Skin epidermis (tissue), 12 donors: ENCODE measurements at regions not wholly inside any gene's neighbourhood (a gene's known extent, or its start where the extent isn't known, plus 50 kb on each side); places are given as distances from the start of the nearest gene placed in this dataset.

Experiments
- H3K27ac ChIP-seq, 21 experiments: fragments of 200-600 bp; sonication (generic) in 11 of 21; one replicate each; pipeline ENCODE4 v1.5.0; 2020; ENCODE audit warnings: mild to moderate bottlenecking in 3 of 21, inconsistent platforms in 2 of 21, moderate library complexity in 2 of 21
- H3K4me3 ChIP-seq, 7 experiments: fragments of 200-600 bp; sonication (generic) in 2 of 7; one replicate each; pipeline ENCODE4 v1.5.0; 2020; ENCODE audit warnings: inconsistent platforms in 2 of 7, mild to moderate bottlenecking in 2 of 7, moderate library complexity in 1 of 7

DNA sequence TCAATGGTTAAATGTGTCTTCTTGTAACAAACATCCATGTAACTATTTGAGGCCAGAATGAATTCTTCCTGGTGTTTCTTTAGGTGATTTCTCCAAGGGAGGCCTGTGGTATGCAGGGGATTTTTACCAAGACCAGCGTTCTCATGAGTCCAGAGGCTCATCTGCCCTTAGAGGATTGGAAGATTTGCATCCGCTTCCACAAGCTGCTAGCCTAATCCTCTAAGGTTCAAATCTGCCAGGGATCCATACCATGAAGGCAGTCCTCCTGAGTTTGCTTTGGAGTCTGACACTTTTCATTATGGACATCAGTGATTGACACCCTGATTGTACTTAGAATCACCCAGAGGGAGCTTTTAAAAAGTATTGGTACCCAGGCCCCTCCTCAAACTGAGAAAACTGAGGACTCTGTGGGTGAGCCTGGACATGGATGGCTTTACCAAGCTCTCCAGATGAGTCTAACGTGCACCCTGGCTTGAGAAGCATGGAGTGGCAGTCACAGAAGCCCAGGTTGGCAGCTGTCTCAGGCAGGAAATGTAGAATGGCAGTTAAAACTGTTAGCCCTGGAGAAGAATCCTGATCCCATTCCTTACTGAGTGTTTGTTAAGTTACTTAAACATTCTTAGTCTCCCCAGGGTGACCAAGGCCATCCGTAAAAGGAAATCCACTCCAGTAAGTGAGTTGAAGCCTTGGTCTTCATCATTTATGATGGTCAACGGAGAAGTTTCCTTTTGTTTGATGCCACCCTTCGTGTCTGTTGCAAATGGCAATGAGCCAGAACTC, 95.3 kb upstream of the RMDN2 start:
- H3K27ac ChIP-seq = peak overlapping the region in 11 of 21 experiments; percentile 8 to 81 (median 46)
- H3K4me3 ChIP-seq = no peak overlapping the region

DNA sequence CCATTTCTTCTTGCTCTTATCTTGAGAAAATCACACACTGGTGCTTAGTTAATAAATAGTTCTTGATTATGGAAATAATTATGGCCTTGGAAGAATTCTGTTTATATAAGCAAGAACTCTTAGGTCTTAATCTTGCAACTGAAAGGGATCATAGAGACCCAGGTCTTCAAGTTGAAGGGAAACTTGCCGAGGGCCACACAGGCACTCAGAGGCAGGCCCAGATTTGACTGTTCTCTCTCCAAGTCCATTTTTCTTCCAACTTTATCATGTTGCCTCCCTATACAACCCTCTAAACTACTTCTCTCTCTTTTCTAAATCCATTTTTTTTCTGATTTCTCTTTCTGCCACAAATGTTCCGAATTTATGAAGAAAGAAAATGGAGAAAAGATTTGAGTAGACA, 94.5 kb upstream of the RMDN2 start:
- Histone ChIP-seq H3K27ac (no peak overlapping the region), H3K4me3 (no peak overlapping the region)

DNA sequence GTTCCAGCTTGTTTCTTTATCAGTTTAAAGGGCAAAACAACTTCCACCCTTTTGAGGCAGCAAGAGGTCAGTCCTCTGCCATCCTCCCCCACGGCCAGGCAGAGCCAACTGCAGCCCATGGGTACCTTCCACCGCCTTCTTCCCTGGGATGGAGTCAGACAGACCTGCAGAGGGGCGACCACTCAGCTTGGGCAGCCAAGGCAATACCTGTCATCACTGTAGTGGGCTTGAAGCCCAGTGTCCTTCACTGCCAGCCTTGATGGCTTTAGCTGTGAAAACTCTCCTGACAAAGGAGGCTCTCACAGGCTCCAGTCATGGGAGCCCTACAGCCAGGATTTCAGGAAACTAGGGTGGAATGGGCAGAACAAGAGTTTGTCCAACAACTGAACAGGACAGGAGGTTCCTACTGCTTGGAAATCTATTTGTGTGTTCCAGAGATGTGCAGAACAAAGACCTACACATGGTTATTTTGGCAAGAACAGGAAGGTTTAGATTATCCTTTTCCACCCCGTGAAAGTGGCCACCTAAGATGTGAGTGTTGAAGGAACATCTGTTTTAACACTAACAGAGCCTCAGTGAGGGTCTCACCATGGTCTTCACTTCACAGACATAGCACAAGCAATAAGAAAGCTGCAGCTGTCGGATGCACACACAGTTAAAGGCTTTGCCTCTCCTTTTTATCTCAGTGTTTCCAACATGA, 93.9 kb upstream of the RMDN2 start:
- Histone ChIP-seq H3K27ac (no peak overlapping the region), H3K4me3 (no peak overlapping the region)

DNA sequence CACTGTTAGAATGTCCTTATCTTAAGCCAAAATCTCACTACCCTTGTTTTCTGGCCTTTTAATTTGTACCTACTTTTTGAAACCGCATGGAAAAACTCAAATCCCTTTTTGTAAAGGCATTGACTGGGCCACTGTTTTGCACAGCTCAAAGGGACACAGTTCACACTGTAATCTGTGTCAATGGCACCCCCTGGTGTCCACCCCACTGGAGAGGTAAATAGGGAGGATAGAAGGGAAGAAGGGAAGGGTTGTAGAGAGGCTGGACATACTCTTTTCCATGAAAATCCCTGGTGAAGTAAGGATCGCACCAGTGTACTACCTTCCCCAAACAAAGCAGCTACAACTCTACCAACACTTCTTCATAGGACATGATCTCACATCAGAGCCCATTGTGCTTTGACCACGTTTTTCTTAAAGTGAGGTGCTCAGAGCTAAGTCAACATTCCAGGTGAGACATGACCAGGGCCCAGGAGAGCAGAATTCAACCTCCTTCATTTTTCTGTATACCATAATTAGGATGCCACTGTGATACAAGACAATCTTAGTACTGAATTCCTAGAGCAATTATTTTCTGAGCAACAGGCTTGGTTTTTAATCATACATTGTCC, 92.4 kb upstream of the RMDN2 start:
- H3K27ac ChIP-seq = peak overlapping the region in 1 of 21 experiments; percentile 3

DNA sequence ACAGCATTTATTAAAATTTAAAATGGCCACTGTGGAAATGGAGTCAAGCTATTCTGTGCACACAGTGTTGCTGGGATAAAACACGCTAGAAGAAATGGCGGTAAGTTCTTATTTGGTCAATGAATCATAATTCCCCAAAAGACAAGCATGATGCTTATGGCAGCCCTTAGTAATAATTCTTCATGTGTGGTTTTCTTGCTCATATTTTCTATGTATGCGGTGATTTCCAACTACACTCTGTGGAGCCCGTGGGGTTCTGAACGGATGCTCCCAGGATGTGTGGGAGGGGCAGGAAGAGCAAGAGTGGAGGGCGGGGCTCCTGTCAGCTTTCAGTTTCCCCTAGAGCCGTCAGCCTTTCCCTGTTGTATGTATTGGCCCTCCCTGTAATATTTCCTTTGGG, 91.7 kb upstream of the RMDN2 start:
- no peak overlapping the region for H3K4me3 ChIP-seq
- H3K27ac ChIP-seq = peak overlapping the region in 2 of 21 experiments; percentile 1 to 3

More for the DNA sequence above, 92.4 kb upstream of the RMDN2 start:
- H3K4me3 ChIP-seq = no peak overlapping the region

DNA sequence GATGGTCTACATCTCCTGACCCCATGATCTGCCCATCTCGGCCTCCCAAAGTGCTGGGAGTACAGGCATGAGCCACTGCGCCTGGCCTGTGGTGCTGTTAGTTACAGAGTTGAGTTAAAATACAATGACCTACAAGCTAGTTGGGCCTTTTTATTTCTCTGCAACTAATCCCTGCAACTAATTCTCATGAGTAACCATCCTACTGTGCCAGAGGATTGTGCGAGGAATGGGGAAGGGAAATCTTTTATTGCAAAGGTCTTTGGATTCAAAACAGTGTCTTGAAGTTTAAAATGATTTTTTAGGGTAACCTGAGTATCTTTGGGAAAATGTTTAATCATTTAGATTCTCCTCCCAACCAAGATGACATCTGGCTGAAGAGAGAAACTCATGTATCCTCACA, 88.8 kb upstream of the RMDN2 start:
- Histone ChIP-seq H3K4me3 (no peak overlapping the region), H3K27ac (no peak overlapping the region)

DNA sequence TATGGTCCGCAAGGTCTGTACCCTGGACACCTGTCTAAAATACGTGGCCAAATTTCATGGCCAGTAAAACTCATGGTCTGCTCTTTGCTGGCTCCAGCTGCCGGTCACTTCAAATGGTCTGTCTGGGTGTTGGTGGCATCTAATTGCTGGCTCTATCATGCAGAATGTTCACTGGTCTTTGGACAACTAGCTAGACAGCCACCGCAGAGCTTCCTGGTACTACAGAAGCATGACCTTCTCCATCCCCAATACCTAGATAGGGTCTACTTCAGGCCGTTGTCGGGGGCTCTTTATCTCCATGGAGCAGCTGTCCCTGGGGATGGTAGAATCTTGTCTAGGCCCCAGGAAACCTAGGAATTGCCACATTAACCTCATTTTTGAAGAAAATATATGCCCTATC, 88.4 kb upstream of the RMDN2 start:
- no peak overlapping the region for H3K4me3 ChIP-seq
- H3K27ac ChIP-seq = no peak overlapping the region

DNA sequence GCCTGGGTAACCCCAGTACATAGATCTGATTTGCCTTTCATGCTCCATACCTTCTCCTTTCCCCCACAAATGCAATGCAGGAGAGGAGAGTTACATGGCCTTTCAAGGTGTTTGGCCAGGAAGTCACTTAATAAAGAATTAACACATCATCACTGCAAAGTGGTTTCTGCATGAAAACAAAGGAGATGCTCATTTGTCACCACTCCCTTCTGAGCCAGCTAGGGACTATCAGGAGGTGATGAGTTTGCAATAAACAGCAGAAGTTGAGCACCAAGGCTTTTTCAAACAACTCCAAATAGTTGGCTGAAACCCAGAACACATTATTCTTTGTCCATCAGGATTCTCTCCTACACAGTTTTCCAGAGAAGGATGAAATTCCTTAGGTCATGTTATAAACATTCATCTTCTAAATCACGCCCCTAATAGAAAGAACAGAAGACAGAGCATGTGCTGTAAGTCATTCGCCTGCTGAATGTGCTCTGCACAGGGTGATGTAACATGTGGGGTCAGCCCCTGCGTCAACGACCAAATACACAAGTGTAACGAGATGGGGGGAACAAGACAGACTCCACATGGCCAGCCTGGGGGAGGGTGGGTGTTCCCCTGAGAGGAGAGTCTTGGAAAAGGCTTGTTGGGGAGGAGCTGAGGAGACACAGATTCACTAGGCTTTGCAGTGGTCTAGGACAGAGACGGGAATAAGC, 87.3 kb upstream of the RMDN2 start:
- Histone ChIP-seq H3K27ac (no peak overlapping the region), H3K4me3 (no peak overlapping the region)

DNA sequence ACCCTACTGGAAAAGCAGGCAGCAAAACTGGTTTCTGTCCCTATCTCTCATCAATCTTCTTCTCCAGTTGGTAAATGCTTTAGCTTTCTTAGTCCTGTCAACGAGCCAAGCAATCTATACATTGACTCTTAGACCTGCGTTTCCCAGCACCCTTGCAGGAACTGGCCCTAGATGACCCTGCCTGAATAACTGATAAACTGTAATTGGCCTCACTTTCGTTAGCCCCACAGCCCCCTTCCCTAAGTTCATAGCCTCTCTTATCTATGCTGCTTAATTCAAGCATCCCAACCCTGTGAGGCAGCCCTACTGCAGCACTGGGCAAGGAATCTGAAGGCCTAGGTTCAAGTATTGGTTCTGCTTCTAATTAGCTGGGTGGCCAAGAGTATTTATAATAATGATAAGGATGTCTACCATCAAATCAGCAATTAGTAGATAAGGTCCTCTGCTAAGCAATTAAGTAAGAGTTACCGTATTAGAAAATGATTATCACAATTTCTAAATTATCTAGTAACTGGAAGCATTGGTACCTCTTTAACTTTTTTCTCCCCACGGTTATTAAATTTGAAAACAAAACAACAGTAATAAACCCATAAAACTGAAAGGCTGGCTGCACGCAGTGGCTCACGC, 86.4 kb upstream of the RMDN2 start:
- Histone ChIP-seq H3K4me3 (no peak overlapping the region), H3K27ac (no peak overlapping the region)

DNA sequence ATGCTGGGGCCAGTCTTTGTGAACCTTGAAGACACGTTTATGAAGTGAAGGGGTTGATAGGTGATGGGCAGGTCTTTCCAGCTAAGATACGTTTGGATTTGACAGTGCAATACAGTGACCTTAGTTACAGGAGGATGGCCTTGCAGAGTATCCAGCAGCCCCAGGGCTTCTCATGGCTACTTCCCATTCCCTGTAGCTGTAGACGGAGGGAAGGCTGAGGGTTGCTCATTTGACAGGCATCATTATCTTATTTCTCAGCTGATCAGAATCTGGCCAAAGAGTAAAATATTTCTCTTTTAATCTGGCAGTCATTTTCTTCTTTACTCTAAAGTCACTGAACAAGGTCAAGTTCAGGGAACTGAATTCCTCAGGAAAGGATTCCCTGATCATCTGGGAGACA, 85.1 kb upstream of the RMDN2 start:
- no peak overlapping the region for H3K27ac ChIP-seq

DNA sequence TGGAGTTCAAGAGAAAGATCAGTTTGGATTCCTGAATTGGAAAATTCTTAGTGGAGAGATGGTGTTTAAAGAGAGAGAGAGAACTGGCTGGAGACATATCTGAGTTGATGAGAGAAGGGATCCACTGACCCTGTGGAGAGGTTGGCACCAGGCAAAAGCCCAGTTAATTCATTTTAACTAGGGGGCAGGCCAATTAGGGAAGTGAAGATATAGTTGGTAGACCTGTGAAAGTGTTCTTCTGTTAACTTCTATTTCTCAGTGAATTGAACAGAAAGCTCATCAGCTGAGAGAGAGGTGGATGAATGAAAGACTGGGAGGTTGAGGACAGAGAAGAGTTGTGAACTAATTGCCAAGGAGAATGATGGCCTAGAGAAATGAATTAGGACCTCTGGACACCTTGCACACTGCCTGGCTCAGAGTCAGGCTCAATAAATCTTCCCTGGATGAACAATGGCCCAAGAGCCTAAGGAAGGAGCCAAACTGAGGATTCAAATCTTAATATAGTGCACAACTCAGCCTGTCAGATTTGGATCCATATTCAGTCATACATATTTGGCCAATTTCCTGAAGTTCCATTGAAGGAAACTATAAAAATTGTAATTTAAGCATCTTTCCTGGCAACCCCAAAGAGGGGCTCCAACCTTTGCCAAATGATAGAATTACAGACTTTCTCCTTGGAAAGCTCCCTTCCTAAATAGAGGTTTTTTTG, 82.2 kb upstream of the RMDN2 start:
- no peak overlapping the region for H3K4me3 ChIP-seq

More for the DNA sequence above, 85.1 kb upstream of the RMDN2 start:
- no peak overlapping the region for H3K4me3 ChIP-seq

DNA sequence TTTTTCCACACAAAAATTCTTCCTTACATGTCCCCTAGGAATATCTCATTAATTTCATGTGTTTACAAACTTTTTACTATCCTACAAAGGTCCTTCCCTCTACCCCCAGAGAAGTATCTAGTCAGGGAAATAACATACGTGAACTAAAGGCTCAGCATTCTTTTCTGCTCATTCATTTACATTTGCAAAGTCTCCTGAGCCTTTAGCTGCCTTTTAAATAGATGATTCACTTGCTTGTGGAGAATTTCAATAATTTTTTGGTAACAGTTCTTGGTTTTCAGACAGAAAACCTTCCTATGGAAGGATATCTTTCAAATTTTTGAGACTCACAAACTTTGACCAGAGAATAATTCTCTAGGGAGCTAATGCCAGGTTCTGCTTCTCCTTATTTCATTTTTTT, 81.5 kb upstream of the RMDN2 start:
- no peak overlapping the region for H3K27ac ChIP-seq
- H3K4me3 ChIP-seq = no peak overlapping the region

More for the DNA sequence above, 82.2 kb upstream of the RMDN2 start:
- H3K27ac ChIP-seq = no peak overlapping the region

DNA sequence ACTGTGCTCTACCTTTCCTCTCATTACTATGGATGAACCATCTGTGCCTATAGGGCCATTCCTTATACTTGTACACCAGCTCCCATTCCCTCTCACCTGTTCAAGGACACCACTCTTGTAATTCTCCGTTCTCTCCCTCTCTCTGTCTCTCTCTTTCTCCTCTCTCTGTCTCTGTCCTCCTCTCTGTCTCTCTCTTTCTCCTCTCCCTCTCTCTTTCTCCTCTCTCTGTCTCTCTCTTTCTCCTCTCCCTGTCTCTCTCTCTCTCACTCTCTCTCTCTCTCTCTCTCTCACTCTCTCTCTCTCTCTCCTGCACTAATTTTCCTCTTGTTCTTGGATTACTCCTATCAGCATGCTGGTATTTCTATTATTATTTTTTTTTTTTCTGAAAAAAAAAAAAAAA, 78.9 kb upstream of the RMDN2 start:
- no peak overlapping the region for H3K4me3 ChIP-seq

DNA sequence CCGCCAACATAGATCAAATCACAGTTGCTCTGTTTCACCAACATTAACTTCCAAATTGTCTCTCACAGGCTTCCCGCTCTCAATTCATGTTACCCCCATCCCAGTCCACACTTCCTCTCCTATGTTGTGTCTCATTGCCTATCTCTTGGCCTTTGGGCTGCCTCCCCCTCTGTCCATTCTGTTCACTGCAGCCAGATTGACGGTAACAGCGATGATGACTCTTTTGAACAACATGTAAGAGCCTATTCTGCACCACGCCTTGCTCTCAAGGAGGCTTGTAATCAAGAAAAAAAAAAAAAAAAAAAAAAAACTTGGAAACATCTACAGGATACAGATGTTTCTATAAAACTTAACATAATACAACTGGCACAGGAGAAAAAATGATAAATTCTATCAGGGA, 77.3 kb upstream of the RMDN2 start:
- H3K4me3 ChIP-seq = no peak overlapping the region
- no peak overlapping the region for H3K27ac ChIP-seq

More for the DNA sequence above, 78.9 kb upstream of the RMDN2 start:
- no peak overlapping the region for H3K27ac ChIP-seq

DNA sequence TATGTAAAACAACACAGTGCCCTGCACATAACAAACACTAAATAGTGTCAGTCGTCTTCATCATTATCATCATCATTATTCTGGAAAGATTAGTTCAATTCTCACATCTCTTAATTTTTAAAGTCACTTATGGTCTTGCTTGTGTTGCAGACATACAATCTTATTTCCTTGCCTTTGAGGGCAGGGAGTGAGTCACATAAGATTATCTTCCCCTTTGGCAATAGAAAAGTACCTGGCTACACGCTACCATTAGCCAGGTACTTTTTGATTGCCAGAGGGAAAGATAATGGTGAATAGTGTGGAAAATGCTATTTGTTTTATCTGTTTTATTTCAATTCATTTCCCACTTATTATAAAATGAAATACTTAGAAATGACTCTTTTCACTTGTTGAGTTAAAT, 76.6 kb upstream of the RMDN2 start:
- Histone ChIP-seq H3K4me3 (no peak overlapping the region), H3K27ac (no peak overlapping the region)

DNA sequence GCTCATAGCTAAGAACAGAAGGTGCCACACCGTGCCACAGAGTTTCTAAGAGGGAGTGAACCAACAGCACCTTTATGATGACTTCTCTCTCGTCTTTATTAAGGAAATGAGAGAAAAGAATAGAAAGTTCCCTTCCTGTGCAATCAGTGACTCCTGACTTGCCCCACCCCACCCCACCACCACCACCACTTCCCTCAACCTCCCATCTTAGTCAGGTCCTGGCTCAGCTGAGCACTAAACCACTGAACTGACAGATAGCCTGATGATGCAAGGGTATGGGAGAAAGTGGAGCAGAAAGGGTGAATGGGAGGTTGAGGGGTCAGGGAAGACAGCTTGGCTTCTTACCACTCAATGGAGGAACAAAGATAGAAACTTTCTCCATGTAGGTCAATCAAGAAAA, 75.2 kb upstream of the RMDN2 start:
- Histone ChIP-seq H3K4me3 (no peak overlapping the region), H3K27ac (no peak overlapping the region)

DNA sequence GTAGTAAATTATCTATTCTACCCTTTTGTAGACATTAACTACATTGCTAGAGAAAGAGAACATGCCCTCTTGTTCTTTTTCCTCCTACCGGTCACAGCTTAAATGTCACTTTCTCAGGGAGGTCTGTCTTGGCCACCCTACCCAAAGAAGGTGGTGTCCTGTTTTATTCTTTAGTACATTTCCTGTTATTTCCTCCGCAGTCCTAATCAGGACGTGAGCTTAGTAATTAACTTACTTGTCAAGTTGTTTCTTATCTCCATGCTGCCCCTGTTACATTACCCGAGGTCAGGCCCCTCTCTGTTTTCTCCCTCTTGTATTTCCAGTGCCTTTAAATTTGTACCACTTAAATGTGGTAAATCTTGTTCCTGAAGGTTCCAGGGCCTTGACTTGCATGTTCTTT, 73.7 kb upstream of the RMDN2 start:
- Histone ChIP-seq H3K4me3 (no peak overlapping the region), H3K27ac (peak overlapping the region in 9 of 21 experiments; percentile 3 to 79 (median 20))

DNA sequence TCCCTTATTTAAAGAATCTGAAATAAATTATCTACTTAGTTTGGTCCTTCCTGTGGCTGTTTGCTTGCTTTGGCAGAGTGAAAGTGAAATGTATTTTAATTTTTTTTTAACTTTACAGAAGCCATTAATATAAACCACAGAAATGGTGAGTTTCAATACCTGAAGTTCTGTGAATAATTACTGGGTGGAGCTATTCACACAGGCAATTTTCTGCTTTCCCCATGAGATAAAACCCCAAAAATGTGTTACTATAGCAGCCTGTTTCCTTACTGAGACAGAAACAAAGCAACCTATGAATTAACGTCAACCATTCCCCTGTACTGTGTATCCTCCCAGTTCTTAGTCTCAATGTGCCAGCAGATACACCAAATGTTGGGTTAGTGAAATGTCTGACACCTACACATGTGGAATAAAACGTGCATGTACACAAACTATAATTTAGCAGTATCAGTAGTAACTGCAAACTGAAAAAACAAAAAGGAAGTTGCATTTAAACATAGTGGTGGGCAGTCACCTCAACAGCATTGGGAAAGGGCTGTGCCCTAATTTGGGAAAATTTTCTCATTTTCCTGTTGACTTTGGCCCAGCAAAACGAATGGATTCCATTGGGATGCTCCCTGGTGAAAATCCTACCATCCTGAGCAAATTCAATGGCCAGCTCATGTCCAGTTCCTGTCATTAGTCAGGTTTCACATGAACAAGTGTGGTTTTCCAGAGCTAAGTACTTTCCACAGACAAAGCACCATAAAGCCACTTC, 73.1 kb upstream of the RMDN2 start:
- Histone ChIP-seq H3K4me3 (no peak overlapping the region), H3K27ac (peak overlapping the region in 10 of 21 experiments; percentile 6 to 79 (median 26))
